NCI-H748 (cell line): ENCODE measurements at regions not wholly inside any gene's neighbourhood (a gene's known extent, or its start where the extent isn't known, plus 50 kb on each side); places are given as distances from the start of the nearest gene placed in this dataset.

ENCODE experiments used
- DNase-seq: peaks from one replicate; lab custom pipeline; 2025; ENCODE audit not compliant: unreplicated experiment; lab: John Stamatoyannopoulos, UW

- no peak for DNase-seq
Observed at GRCh38 chr1:224504297-224505041, 69.9 kb upstream of the WDR26 start.

GRCh38 chr1:224505454-224506093 is 71.0 kb upstream of the WDR26 start:
- DNase-seq, result no peak

- DNase-seq, result no peak
Observed at GRCh38 chr1:224506141-224506814, 71.7 kb upstream of the WDR26 start.

GRCh38 chr1:224507771-224508523 is 73.3 kb upstream of the WDR26 start:
- DNase-seq, result no peak

GRCh38 chr1:224509907-224510306 is 75.3 kb upstream of the WDR26 start:
- no peak for DNase-seq

GRCh38 chr1:224510880-224511645 is 76.5 kb upstream of the WDR26 start:
- no peak for DNase-seq

- DNase-seq, result no peak
Observed at GRCh38 chr1:224512600-224513151, 78.1 kb upstream of the WDR26 start.

GRCh38 chr1:224513383-224513782 is 78.8 kb upstream of the WDR26 start:
- DNase-seq, result no peak

GRCh38 chr1:224513787-224514209 is 79.2 kb upstream of the WDR26 start:
- peak; percentile 67 for DNase-seq

- no peak for DNase-seq
Observed at GRCh38 chr1:224517171-224517570, 82.6 kb upstream of the WDR26 start.

GRCh38 chr1:224518528-224518927 is 83.9 kb upstream of the WDR26 start:
- no peak for DNase-seq

- DNase-seq, result no peak
Observed at GRCh38 chr1:224519874-224520273, 85.3 kb upstream of the WDR26 start.

GRCh38 chr1:224520808-224521207 is 86.2 kb upstream of the WDR26 start:
- DNase-seq, result no peak

GRCh38 chr1:224521904-224522734 is 87.5 kb upstream of the WDR26 start:
- DNase-seq, result peak; percentile 28

GRCh38 chr1:224523676-224524075 is 89.1 kb upstream of the WDR26 start:
- DNase-seq, result no peak

GRCh38 chr1:224524679-224525078 is 90.1 kb upstream of the WDR26 start:
- DNase-seq, result no peak

- DNase-seq, result no peak
Observed at GRCh38 chr1:224525411-224526040, 90.6 kb upstream of the CNIH3 start.

- DNase-seq, result no peak
Observed at GRCh38 chr1:224526771-224527170, 89.3 kb upstream of the CNIH3 start.

GRCh38 chr1:224528900-224529299 is 87.2 kb upstream of the CNIH3 start:
- no peak for DNase-seq
